Esophagus muscularis mucosa (tissue), 4 donors: ENCODE measurements at regions not wholly inside any gene's neighbourhood (a gene's known extent, or its start where the extent isn't known, plus 50 kb on each side); places are given as distances from the start of the nearest gene placed in this dataset.

Source experiments
- DNase-seq: peaks from one replicate; pipeline ENCODE4 v3.0.0-alpha.2; 2017; ENCODE audit errors: extremely low spot score
- H3K27ac ChIP-seq, 4 donors: fragments of 200-600 bp; sonication (generic); replicated peaks in 1 of 4; 1 replicate in 3 of 4; 2 replicates in 1 of 4; pipeline ENCODE4 v1.5.1; 2016 to 2019; ENCODE audit warnings: mild to moderate bottlenecking in 1 of 4
- H3K27me3 ChIP-seq, 4 donors: fragments of 200-600 bp; sonication (generic); one replicate each; pipeline versions ENCODE4 v1.5.1 to v1.6.0; 2016 to 2019
- H3K36me3 ChIP-seq, 4 donors: fragments of 200-600 bp; sonication (generic); one replicate each; pipeline ENCODE4 v1.5.1; 2016 to 2019
- H3K4me1 ChIP-seq, 4 donors: fragments of 200-600 bp; sonication (generic); one replicate each; pipeline ENCODE4 v1.5.1; 2016 to 2019
- H3K4me3 ChIP-seq, 4 donors: fragments of 200-600 bp; sonication (generic); 1 replicate in 2 of 4; 2 replicates in 2 of 4; pipeline ENCODE4 v1.5.1; 2016 to 2019; ENCODE audit warnings: mild to moderate bottlenecking in 4 of 4, moderate library complexity in 1 of 4
- H3K9me3 ChIP-seq, 4 donors: fragments of 200-600 bp; sonication (generic); 1 replicate in 3 of 4; 2 replicates in 1 of 4; pipeline ENCODE4 v1.5.1; 2016 to 2019
- CTCF ChIP-seq, 3 experiments: fragments of 200-600 bp in 2 of 3; fragments of 450-650 bp in 1 of 3; sonication (generic) in 2 of 3; IDR thresholded peaks; one replicate each; pipeline ENCODE4 v1.5.1; 2017 to 2019; ENCODE audit warnings: antibody characterized with exemption in 3 of 3, mild to moderate bottlenecking in 2 of 3, moderate library complexity in 1 of 3
- EP300 ChIP-seq: sonication (generic); formaldehyde crosslinking; IDR thresholded peaks from one replicate; pipeline ENCODE4 v1.6.1; 2017; ENCODE audit warnings: antibody characterized with exemption
- POLR2A ChIP-seq: fragments of 450-650 bp; IDR thresholded peaks from one replicate; pipeline ENCODE4 v1.6.1; 2017; ENCODE audit warnings: antibody characterized with exemption, moderate library complexity, mild to moderate bottlenecking, low read depth
- POLR2AphosphoS5 ChIP-seq, 2 donors: sonication (generic); formaldehyde crosslinking; IDR thresholded peaks; one replicate each; pipeline ENCODE4 v1.6.1; 2017; ENCODE audit warnings: antibody characterized with exemption in 2 of 2
- WGBS: methylation state at CpG from one replicate; pipeline ENCODE4 v1.1.5; 2018; 5-methylcytosine and 5-hydroxymethylcytosine counted together
- intact Hi-C: fragments of 100-400 bp; cut with DNase I; formaldehyde crosslinking; loops from one replicate; pipeline ENCODE4 v1.15.1; 2023

- Histone ChIP-seq H3K4me1 (peaks cover 0 to 2% (median under 1%) of the 10 kb centered on the region in 4 donors), H3K27me3 (no peaks in the 10 kb centered on the region), H3K27ac (no peak overlapping the region), H3K4me3 (no peak overlapping the region), H3K36me3 (no peaks in the 10 kb centered on the region), H3K9me3 (no peaks in the 10 kb centered on the region)
- peak; percentile 31 for DNase-seq
- intact Hi-C loops: no loop called here
- no peak for TF ChIP-seq CTCF (IDR thresholded peaks at IDR 0.05)
- TF ChIP-seq POLR2A: no peak
- TF ChIP-seq EP300: no peak
- TF ChIP-seq POLR2AphosphoS5 (IDR thresholded peaks at IDR 0.05): no peak
- WGBS: 100% methylated on average over 1 of the region's 1 CpG
Observed at GRCh38 chr5:74280306-74280705, 360.2 kb downstream of the ENC1 start.

GRCh38 chr5:74279244-74279643 is 361.3 kb downstream of the ENC1 start:
- no peaks in the 10 kb centered on the region for H3K36me3 ChIP-seq
- DNase-seq: peak; percentile 24
- no peak for TF ChIP-seq CTCF (IDR thresholded peaks at IDR 0.05)
- no peak for TF ChIP-seq EP300
- TF ChIP-seq POLR2AphosphoS5 (IDR thresholded peaks at IDR 0.05): no peak
- TF ChIP-seq POLR2A: no peak
- H3K27ac ChIP-seq: no peak overlapping the region
- peaks cover 0 to 12% (median 7%) of the 10 kb centered on the region in 4 donors for H3K4me1 ChIP-seq
- H3K9me3 ChIP-seq: no peaks in the 10 kb centered on the region
- intact Hi-C loops: no loop called here
- 94% methylated on average over 1 of the region's 1 CpG for WGBS
- H3K27me3 ChIP-seq: no peaks in the 10 kb centered on the region
- no peak overlapping the region for H3K4me3 ChIP-seq

GRCh38 chr5:74277418-74277817 is 363.1 kb downstream of the ENC1 start:
- Histone ChIP-seq H3K4me3 (no peak overlapping the region), H3K9me3 (no peaks in the 10 kb centered on the region), H3K27me3 (no peaks in the 10 kb centered on the region), H3K4me1 (peaks cover 0 to 29% (median 13%) of the 10 kb centered on the region in 4 donors), H3K36me3 (no peaks in the 10 kb centered on the region), H3K27ac (no peak overlapping the region)
- 95% methylated on average over 3 of the region's 3 CpGs for WGBS
- intact Hi-C loops: no loop called here
- TF ChIP-seq POLR2AphosphoS5 (IDR thresholded peaks at IDR 0.05): no peak
- no peak for TF ChIP-seq EP300
- TF ChIP-seq POLR2A: no peak
- no peak for TF ChIP-seq CTCF (IDR thresholded peaks at IDR 0.05)
- peak; percentile 24 for DNase-seq

GRCh38 chr5:74275171-74275992 is 365.1 kb downstream of the ENC1 start:
- peak; percentile 74 for DNase-seq
- no peaks in the 10 kb centered on the region for H3K27me3 ChIP-seq
- intact Hi-C loops: no loop called here

More at GRCh38 chr5:74275171-74275992, 365.1 kb downstream of the ENC1 start:
- no peak overlapping the region for H3K4me3 ChIP-seq
- H3K36me3 ChIP-seq: no peaks in the 10 kb centered on the region
- 61% methylated on average over 7 of the region's 7 CpGs for WGBS
- peak overlapping the region; percentile 16 to 53 (median 44) for H3K27ac ChIP-seq
- H3K4me1 ChIP-seq: peaks cover 0 to 29% (median 14%) of the 10 kb centered on the region in 4 donors
- no peaks in the 10 kb centered on the region for H3K9me3 ChIP-seq
- TF ChIP-seq CTCF (IDR thresholded peaks at IDR 0.05) (no peak), EP300 (no peak), POLR2A (no peak)
